ENCODE measurements at regions not wholly inside any gene's neighbourhood (a gene's known extent, or its start where the extent isn't known, plus 50 kb on each side); places are given as distances from the start of the nearest gene placed in this dataset.

DNA sequence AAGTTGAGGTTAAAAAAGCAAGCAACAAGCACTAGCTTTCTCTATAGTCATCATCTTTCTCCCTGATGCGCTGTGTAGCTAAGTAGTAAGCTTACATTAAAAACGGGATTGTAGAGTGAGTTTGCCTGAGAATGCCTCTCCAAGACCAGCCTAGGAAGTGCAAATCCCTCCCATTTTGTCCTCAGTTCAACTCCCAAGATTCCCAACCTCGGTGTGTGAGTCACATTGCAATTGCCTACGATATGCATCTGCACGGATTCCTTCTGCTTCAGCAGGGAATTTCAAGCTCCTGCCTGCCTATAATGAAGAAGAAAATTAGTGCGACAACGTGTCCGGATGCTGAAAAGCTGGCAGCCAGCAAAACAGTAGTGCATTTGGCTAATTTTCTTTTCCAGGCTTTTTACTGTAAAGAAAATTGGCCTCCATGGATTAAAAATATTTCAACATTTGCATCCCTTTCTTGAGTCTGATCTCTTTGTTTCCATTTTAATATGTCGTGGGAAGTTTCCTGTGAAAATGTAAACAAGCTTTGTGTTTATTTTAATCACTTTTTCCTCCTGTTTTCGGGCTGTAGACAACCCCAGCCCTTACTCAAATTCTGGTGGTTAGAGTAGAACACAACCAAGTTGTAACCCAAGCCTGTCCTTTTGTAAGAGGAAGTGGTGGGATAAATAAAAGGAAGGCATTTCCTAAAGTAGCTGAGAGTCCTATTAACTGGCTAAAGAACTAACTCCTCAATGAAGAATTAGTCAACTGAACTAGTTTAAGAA, 58.4 kb upstream of the TET2 start (continued):
- no peak for TF ChIP-seq BCL11A (IDR thresholded peaks at IDR 0.05; ENCODE audit: low read depth in 2 of 2, low read length in 2 of 2)
- TF ChIP-seq POU5F1 (IDR thresholded peaks at IDR 0.05; ENCODE audit: low read depth, low read length) = no peak
- TF ChIP-seq EGR1 (IDR thresholded peaks at IDR 0.05; ENCODE audit: borderline replicate concordance, low read depth, low read length) = no peak
- TF ChIP-seq POLR2A (IDR thresholded peaks at IDR 0.05; ENCODE audit: control extremely low read depth in 1 of 2, low read depth in 2 of 2, low read length in 2 of 2) = no peak
- TF ChIP-seq CHD1 (IDR thresholded peaks at IDR 0.05; ENCODE audit: low read depth, low read length) = no peak
- no peak for TF ChIP-seq HDAC2 (IDR thresholded peaks at IDR 0.05; ENCODE audit: borderline replicate concordance in 1 of 2, low read depth in 2 of 2, low read length in 2 of 2)
- TF ChIP-seq JUN (IDR thresholded peaks at IDR 0.05; ENCODE audit: low read depth, low read length) = no peak
- no peak for TF ChIP-seq SP2 (IDR thresholded peaks at IDR 0.05; ENCODE audit: low read length)
- no peak for TF ChIP-seq MAFK (IDR thresholded peaks at IDR 0.05; ENCODE audit: low read depth, low read length)
- no peak for TF ChIP-seq EZH2 (IDR thresholded peaks at IDR 0.05; ENCODE audit: low read depth, low read length, severe bottlenecking)
- TF ChIP-seq, protein P1, sequence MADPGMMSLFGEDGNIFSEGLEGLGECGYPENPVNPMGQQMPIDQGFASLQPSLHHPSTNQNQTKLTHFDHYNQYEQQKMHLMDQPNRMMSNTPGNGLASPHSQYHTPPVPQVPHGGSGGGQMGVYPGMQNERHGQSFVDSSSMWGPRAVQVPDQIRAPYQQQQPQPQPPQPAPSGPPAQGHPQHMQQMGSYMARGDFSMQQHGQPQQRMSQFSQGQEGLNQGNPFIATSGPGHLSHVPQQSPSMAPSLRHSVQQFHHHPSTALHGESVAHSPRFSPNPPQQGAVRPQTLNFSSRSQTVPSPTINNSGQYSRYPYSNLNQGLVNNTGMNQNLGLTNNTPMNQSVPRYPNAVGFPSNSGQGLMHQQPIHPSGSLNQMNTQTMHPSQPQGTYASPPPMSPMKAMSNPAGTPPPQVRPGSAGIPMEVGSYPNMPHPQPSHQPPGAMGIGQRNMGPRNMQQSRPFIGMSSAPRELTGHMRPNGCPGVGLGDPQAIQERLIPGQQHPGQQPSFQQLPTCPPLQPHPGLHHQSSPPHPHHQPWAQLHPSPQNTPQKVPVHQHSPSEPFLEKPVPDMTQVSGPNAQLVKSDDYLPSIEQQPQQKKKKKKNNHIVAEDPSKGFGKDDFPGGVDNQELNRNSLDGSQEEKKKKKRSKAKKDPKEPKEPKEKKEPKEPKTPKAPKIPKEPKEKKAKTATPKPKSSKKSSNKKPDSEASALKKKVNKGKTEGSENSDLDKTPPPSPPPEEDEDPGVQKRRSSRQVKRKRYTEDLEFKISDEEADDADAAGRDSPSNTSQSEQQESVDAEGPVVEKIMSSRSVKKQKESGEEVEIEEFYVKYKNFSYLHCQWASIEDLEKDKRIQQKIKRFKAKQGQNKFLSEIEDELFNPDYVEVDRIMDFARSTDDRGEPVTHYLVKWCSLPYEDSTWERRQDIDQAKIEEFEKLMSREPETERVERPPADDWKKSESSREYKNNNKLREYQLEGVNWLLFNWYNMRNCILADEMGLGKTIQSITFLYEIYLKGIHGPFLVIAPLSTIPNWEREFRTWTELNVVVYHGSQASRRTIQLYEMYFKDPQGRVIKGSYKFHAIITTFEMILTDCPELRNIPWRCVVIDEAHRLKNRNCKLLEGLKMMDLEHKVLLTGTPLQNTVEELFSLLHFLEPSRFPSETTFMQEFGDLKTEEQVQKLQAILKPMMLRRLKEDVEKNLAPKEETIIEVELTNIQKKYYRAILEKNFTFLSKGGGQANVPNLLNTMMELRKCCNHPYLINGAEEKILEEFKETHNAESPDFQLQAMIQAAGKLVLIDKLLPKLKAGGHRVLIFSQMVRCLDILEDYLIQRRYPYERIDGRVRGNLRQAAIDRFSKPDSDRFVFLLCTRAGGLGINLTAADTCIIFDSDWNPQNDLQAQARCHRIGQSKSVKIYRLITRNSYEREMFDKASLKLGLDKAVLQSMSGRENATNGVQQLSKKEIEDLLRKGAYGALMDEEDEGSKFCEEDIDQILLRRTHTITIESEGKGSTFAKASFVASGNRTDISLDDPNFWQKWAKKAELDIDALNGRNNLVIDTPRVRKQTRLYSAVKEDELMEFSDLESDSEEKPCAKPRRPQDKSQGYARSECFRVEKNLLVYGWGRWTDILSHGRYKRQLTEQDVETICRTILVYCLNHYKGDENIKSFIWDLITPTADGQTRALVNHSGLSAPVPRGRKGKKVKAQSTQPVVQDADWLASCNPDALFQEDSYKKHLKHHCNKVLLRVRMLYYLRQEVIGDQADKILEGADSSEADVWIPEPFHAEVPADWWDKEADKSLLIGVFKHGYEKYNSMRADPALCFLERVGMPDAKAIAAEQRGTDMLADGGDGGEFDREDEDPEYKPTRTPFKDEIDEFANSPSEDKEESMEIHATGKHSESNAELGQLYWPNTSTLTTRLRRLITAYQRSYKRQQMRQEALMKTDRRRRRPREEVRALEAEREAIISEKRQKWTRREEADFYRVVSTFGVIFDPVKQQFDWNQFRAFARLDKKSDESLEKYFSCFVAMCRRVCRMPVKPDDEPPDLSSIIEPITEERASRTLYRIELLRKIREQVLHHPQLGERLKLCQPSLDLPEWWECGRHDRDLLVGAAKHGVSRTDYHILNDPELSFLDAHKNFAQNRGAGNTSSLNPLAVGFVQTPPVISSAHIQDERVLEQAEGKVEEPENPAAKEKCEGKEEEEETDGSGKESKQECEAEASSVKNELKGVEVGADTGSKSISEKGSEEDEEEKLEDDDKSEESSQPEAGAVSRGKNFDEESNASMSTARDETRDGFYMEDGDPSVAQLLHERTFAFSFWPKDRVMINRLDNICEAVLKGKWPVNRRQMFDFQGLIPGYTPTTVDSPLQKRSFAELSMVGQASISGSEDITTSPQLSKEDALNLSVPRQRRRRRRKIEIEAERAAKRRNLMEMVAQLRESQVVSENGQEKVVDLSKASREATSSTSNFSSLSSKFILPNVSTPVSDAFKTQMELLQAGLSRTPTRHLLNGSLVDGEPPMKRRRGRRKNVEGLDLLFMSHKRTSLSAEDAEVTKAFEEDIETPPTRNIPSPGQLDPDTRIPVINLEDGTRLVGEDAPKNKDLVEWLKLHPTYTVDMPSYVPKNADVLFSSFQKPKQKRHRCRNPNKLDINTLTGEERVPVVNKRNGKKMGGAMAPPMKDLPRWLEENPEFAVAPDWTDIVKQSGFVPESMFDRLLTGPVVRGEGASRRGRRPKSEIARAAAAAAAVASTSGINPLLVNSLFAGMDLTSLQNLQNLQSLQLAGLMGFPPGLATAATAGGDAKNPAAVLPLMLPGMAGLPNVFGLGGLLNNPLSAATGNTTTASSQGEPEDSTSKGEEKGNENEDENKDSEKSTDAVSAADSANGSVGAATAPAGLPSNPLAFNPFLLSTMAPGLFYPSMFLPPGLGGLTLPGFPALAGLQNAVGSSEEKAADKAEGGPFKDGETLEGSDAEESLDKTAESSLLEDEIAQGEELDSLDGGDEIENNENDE (IDR thresholded peaks at IDR 0.05; ENCODE audit: insufficient replicate concordance, low read length) = no peak

All from H1 (cell line).